GM18858 (cell line): ENCODE measurements at regions not wholly inside any gene's neighbourhood (a gene's known extent, or its start where the extent isn't known, plus 50 kb on each side); places are given as distances from the start of the nearest gene placed in this dataset.

ENCODE experiments used
- ATAC-seq: cut with Tn5 transposase; IDR thresholded peaks from one replicate; pipeline ENCODE4 v1.9.1; 2021; ENCODE audit not compliant: unreplicated experiment

- ATAC-seq, result no peak
Observed at GRCh38 chr1:80961464-80962190, 839.1 kb upstream of the ADGRL2 start.

DNA sequence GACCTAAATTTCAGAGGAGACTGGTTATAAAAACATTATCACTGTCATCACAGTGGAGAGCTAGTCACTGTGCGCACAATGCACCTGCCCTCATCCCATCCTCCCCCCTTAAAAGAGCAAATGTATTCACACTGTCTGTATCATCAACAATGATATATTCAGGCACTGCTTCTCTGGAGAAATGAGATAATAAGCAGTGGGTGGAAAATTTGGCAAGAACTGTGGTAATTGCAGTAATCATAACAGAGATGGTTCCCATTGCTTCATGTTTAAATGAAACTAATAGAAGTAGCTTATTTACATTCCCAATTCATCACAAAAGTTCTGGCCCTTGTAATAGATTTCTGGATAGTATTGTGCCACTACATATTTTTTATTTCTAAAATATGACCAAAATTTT, 867.4 kb upstream of the ADGRL2 start:
- ATAC-seq, result no peak

DNA sequence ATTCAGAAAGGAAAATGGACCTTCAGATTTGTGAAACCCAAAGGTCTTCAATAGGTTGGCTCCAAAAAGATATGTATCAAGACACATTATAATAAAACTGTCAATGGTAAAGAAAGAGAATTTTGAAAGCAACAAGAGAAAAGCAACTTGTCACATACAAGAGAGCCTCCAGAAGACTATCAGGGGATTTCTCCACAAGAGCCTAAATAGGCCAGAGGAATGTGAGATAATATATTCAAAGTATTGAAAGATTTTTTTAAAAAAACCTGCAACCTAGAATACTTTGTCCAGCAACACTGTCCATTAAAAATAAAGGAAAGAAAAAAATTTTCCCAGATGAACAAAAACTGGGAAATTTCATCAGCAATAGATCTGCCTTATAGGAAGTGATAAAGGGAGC, 869.6 kb upstream of the ADGRL2 start:
- no peak for ATAC-seq

GRCh38 chr1:80929868-80930508, 870.7 kb upstream of the ADGRL2 start:
- ATAC-seq, result no peak

- ATAC-seq, result no peak
Observed at GRCh38 chr1:80926531-80926930, 874.2 kb upstream of the ADGRL2 start.

- ATAC-seq, result no peak
Observed at GRCh38 chr1:80925130-80925805, 875.5 kb upstream of the ADGRL2 start.

DNA sequence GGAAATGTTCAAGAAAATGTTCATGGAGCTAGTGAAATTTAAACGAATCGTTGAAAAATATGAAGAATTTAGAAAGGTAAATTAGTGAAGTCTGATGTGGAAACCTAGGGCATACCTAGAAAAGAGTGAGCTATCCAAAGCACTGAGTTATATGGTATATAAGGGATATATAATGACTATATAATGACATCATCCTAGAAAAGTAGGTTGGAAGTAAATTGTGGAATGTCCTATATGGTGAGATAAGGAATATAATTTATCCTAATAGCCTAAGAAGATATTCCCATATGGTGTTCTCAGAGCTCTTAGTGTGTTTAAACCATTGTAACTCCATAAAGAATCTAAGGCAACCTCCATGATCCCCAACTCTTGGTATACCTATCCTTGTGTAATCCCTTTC, 876.4 kb upstream of the ADGRL2 start:
- no peak for ATAC-seq

GRCh38 chr1:80922906-80923305, 877.8 kb upstream of the ADGRL2 start:
- ATAC-seq, result no peak

GRCh38 chr1:80919426-80919825, 881.3 kb upstream of the ADGRL2 start:
- no peak for ATAC-seq

- no peak for ATAC-seq
Observed at GRCh38 chr1:80918380-80918779, 882.4 kb upstream of the ADGRL2 start.

GRCh38 chr1:80917826-80918225, 882.9 kb upstream of the ADGRL2 start:
- no peak for ATAC-seq

DNA sequence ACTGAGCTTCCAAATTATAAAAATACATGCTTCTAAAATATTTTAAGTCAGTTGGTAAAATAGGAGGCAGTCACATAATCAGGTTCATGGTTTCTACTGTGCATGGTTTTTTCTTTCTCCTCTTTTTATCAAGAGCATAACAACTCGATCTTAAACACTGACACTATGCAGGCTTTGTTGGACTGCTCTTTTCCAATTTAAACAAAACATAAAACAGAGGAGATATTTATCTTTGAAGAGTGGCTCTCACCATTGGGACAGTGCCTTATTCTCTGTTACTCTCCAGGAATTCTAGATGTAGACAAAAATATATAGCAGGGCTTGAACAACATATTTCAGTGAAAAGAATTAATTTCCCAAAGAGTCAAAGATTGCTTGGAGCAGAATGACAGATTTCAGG, 883.5 kb upstream of the ADGRL2 start:
- ATAC-seq, result no peak

GRCh38 chr1:80915491-80915890, 885.2 kb upstream of the ADGRL2 start:
- ATAC-seq, result no peak

DNA sequence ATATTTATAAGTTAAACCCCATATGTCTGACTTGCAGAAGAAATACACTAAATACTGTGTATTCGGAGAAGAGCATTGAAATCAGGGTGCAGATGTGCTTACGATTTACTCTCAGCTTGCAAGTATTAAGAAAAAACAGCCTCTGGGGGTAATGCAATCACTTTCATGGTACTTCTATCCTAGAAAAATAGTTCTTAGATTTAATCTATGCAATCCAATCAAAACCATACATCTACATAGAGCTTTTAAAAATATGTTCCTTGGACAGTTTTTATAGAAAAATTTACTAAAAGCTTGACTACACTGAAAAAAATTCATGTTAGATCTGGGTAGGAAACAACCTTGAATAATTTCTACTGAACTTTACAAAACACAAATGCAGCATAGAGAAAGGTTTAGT, 890.3 kb upstream of the ADGRL2 start:
- no peak for ATAC-seq

- ATAC-seq, result no peak
Observed at GRCh38 chr1:80909172-80909784, 891.5 kb upstream of the ADGRL2 start.

DNA sequence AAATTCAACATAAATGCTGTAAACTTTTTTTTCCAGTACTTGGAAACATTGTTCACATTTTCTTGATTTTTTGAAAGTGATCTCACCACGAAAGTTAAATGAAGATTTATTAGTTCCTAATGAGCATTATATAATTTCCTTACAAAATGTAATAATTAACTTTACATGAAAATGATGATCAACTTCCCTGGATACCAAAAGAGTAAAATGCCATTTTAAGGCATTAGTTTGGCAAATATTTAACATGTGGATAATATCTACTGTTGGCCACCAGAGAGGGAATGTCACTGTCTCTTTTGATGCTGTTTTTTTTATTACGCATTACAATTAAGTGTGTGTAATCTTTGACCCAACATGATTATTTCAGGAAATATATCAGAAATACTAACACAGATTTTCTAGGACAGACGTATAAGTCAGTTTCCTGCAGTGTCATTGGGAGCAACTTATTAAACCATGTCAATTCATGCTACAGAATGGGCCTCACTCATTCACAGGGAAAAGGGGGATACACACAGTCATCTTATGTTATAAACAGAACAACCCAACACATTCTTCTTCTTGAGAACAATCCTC, 903.9 kb upstream of the ADGRL2 start:
- ATAC-seq, result no peak

DNA sequence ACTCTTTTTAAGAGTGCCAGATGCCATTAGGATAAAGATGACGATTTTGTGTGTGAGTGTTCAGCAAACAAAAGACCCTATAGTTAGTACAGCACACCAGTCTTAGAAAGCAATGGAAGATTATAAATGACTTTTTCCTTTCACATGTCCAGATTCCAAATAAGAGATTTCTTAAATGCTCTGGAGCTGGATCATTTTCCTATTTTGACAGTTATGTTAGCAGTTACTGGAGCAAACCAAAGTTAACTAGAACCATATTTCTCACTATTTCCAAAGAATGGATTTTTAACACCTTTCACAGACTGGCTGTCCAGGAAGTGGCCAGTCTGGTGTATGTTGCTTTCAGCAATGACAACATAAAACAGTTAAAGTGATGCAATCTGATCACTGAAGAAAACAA, 905.8 kb upstream of the ADGRL2 start:
- ATAC-seq, result no peak

DNA sequence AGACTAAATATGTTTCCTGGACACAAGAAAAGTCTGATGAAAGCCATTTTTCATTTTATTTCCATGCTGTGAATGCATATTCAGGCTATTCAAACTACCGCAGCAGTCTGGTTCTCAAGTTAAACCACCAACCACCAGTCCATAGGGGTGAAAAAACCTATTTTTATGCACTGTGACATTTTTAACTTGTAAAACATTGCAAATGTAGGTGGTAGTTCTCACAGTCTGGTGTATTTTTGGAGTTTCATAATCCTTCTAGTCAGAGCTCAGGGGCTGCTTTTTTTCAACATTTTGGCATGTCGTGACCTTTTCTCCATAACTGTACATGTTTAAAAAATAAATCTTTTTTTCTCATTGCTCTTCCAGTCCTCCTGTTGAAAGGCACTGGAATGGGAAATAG, 907.6 kb upstream of the ADGRL2 start:
- no peak for ATAC-seq

- no peak for ATAC-seq
Observed at GRCh38 chr1:80892539-80892938, 908.2 kb upstream of the ADGRL2 start.

DNA sequence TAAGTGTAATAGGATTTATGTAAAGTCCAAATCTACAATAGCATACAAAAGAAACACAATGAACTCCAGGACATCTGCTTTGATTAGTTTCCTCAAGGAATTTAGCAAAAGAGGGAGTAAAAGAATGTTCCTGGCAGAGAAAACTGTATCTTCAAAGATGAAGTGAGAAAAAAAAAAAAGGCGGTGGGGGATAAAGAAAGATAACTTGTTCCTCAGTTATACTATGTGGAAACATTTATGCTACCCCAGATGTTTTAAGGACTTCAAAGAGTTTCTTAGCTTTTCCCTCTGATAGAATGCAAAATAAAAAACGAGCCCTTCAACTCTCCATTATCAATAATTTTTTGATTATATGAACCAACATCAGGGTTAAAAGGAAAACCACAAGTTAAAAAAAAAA, 908.9 kb upstream of the ADGRL2 start:
- ATAC-seq, result no peak

GRCh38 chr1:80882553-80882952, 918.2 kb upstream of the ADGRL2 start:
- ATAC-seq, result no peak

DNA sequence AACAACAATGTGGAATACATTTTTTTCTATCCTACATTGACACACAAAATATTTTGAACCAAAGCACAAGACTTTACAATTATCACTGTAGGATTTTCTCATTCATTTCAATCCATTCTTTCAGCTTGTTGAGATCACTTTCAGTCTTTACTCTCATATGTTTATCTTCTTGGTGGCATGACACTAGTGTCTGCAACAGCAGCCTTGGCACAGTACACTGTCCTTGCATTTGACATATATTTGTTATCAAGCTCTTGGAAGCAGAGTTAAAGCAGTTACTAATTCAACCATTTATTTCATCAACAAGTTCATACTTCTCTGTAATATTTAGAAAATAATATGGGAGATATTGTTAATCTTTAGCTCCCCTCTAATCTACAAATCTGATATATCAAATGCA, 922.4 kb upstream of the ADGRL2 start:
- ATAC-seq, result no peak
